ENCODE measurements at regions not wholly inside any gene's neighbourhood (a gene's known extent, or its start where the extent isn't known, plus 50 kb on each side); places are given as distances from the start of the nearest gene placed in this dataset.

DNA sequence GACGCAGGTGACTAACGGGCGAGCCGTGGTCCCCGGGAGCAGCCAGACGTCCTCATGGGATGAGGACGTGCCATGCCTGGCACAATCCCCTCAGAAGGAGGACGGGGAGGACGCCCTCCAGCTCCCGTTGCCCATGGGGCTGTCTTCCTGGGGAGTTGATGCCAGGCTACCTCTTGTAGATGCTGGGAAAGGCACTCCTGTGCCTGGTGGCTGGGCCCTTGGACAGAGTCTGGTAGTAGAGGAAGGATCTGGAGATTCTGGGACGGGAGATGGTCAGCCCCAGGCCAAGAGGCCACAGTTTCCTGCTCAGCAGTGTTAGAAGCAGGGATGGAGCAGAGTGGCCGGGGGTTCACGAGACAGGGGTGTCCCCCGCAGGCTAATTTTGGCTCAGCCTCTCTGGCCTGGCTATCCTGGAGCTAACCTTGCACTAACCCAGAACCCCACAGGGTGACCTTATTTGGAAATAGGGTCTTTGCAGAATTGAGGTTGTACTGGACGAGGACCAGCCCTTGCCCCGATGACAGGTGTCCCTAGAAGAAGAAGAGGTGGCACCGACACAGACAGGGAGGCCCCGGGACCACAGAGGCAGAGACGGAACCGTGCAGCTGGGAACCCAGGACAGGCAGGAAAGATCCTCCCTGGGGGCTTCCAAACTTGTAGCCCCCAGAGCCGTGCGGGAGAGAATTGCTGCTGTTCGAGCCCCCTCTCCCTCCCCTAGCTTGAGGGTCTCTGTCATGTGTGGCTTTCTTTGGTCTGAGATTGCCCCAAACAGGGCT, 50.1 kb upstream of the ADRA2C start:
- in situ Hi-C loops (cut with HindIII; ENCODE audit: low pct_unique_long_range_greater_than_20kb, low sequenced_read_pairs), result no loop called here
- TF ChIP-seq JUND (IDR thresholded peaks at IDR 0.05; ENCODE audit: low read depth), result no peak
- no peak for DNase-seq (ENCODE audit: low read depth in 1 of 2, low spot score in 1 of 2)

DNA sequence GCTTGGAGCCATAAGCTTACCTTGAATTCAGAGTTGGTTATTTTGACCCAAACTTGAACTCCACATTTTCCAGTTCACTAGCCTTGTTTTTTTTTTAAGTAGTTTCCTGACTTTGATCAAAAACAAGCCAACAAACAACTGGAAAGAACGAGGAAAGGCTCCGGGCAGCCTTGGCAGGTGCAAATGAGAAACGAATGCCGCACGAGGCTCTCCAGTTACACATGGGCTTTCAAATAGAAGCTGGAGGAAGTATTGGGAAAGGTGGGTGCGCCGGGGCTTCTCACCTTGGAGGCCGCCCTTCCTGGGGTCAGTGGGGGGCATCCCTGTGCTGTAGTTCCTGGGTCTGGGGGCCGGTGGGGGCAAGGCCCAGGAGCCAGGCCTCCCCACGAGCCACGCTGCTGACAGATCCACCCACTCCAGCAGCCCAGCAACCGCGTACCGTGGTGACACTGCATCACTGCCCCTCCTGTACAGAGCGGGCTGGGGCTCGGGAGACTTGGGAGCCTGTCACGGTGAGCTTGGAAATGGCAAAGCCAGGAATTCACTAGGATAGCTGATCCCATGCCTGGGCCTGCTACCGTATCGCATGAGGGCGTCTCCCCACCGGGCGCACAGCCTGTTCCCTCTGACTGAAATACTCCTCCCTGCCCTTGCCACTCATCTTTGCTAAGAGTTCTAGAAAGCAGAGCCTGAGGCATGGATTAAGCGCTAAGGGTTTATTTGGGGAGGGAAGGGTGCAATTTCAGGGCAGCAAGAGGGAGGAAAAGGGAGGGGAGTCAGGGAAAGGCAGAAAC, 50.9 kb upstream of the ADRA2C start:
- no peak for DNase-seq (ENCODE audit: low read depth in 1 of 2, low spot score in 1 of 2)
- TF ChIP-seq JUND (IDR thresholded peaks at IDR 0.05; ENCODE audit: low read depth), result no peak
- in situ Hi-C loops (cut with HindIII; ENCODE audit: low pct_unique_long_range_greater_than_20kb, low sequenced_read_pairs), result no loop called here

DNA sequence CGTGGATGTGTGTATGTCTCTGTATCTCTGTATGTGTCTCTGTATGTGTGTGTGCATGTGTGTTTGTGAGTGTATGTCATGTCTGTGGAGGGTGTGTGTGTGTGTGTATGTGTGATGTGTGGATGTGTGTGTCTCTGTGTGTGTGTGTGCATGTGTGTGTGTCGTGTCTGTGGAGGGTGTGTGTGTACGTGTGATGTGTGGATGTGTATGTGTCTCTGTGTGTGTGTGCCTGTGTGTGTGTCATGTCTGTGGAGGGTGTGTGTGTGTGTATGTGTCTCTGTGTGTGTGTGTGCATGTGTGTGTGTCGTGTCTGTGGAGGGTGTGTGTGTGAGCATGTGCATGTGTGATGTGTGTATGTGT, 51.6 kb upstream of the ADRA2C start:
- in situ Hi-C loops (cut with HindIII; ENCODE audit: low pct_unique_long_range_greater_than_20kb, low sequenced_read_pairs), result no loop called here
- no peak for DNase-seq (ENCODE audit: low read depth in 1 of 2, low spot score in 1 of 2)
- TF ChIP-seq JUND (IDR thresholded peaks at IDR 0.05; ENCODE audit: low read depth), result no peak

DNA sequence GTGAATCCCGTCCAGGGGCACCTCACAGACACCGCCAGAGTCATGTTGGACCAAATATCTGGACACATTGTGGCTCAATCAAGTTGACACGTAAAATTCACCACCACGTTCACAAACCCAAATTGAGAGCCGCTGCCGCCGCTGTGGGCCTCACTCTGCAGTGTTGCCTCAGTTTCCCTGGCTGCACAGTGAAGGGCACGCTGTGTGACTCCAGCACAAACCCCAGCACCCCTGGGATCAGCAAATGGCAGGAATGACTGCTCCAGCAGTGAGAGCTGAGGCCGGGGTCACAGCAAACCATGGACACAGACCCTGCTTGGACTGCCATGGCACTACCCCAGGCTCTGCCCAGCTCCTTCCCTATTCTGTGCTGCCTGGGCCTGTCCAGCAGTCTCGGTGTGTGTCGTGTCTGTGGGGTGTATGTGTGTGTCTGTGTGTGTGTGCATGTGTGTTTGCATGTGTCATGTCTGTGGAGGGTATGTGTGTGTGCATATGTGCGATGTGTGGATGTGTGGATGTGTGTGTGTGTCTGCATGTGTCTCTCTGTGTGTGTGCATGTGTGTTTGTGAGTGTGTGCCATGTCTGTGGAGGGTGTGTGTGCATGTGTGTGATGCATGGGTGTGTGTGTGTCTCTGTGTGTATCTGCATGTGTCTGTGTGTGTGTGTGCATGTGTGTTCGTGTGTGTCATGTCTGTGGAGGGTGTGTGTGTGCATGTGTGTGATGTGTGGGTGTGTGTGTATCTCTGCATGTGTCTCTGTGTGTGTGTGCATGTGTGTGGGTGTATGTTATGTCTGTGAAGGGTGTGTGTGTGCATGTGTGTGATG, 52.2 kb upstream of the ADRA2C start:
- no peak for TF ChIP-seq JUND (IDR thresholded peaks at IDR 0.05; ENCODE audit: low read depth)
- no peak for DNase-seq (ENCODE audit: low read depth in 1 of 2, low spot score in 1 of 2)
- in situ Hi-C loops (cut with HindIII; ENCODE audit: low pct_unique_long_range_greater_than_20kb, low sequenced_read_pairs), result no loop called here

DNA sequence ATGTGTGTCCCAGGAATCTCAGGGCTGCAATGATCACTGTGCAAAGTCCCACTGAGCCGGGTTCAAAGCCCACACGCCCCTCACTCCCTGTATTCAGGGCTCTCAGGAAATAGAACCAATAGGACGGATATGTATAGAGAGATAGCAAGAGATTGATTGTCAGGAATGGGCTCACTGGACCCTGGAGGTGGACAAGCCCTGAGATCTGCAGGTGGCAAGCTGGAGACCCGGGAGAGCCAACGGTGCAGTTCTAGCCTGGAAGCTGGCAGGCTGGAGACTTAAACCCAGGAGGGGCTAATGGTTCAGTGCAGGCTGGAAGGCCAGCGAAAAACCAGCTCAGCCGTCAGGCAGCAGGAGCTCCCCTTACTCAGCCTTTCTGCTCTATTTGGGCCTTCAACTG, 52.8 kb upstream of the ADRA2C start:
- no peak for TF ChIP-seq JUND (IDR thresholded peaks at IDR 0.05; ENCODE audit: low read depth)
- in situ Hi-C loops (cut with HindIII; ENCODE audit: low pct_unique_long_range_greater_than_20kb, low sequenced_read_pairs), result no loop called here
- no peak for DNase-seq (ENCODE audit: low read depth in 1 of 2, low spot score in 1 of 2)

DNA sequence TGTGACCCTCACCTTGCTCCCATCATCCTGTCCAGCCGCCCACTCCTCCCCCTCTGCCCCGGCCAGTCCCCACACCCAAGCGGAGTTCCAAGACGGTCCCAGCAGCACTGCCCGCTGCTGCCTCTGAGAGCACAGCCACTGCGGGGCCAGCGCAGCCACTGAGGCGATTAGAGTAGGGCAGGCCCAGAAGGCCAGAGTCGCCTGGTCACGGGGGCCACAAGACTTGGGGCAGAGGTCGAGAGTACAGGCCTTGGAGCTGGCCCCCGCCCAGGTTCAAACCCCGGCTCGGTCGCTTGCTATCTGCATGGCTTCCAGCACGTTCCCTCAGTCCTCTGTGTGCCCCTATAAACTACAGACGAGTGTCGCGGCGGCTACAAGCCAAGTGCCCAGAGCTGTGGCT, 53.2 kb upstream of the ADRA2C start:
- TF ChIP-seq JUND (IDR thresholded peaks at IDR 0.05; ENCODE audit: low read depth), result no peak
- in situ Hi-C loops (cut with HindIII; ENCODE audit: low pct_unique_long_range_greater_than_20kb, low sequenced_read_pairs), result no loop called here
- DNase-seq (ENCODE audit: low read depth in 1 of 2, low spot score in 1 of 2), result no peak

DNA sequence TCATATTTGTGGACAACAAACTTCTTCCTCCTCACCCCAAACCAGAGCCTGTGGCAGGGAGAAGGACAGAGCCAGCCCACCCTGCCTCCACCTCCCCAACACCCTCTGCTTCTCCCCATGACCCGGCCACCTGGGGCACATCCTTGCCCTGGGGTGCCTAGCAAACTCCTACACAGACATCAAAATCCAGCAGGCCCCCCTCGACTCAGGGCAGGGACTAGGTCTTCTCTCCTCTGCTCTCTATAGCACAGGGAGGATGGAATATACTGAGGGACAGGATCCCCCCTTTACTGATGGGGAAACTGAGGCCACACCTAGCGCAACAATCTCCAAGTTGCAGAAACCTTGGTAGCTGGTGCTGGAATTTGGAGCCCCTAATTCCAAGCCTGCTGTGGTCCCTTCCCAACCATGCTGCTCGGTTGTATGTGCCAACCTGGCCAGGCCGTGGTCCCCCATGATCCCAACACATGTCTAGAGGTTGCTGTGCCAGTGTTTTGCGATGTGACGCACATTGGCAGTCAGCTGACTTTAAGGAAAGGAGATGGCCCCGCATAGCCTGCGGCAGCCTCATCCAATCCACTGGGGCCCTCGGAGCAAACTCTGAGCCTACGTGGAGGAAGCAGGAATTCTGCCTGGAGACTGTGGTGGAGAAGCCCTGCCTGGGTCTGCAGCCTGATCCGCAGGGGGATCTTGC, 53.9 kb upstream of the ADRA2C start:
- no peak for TF ChIP-seq JUND (IDR thresholded peaks at IDR 0.05; ENCODE audit: low read depth)
- in situ Hi-C loops (cut with HindIII; ENCODE audit: low pct_unique_long_range_greater_than_20kb, low sequenced_read_pairs), result no loop called here
- DNase-seq (ENCODE audit: low read depth in 1 of 2, low spot score in 1 of 2), result no peak

DNA sequence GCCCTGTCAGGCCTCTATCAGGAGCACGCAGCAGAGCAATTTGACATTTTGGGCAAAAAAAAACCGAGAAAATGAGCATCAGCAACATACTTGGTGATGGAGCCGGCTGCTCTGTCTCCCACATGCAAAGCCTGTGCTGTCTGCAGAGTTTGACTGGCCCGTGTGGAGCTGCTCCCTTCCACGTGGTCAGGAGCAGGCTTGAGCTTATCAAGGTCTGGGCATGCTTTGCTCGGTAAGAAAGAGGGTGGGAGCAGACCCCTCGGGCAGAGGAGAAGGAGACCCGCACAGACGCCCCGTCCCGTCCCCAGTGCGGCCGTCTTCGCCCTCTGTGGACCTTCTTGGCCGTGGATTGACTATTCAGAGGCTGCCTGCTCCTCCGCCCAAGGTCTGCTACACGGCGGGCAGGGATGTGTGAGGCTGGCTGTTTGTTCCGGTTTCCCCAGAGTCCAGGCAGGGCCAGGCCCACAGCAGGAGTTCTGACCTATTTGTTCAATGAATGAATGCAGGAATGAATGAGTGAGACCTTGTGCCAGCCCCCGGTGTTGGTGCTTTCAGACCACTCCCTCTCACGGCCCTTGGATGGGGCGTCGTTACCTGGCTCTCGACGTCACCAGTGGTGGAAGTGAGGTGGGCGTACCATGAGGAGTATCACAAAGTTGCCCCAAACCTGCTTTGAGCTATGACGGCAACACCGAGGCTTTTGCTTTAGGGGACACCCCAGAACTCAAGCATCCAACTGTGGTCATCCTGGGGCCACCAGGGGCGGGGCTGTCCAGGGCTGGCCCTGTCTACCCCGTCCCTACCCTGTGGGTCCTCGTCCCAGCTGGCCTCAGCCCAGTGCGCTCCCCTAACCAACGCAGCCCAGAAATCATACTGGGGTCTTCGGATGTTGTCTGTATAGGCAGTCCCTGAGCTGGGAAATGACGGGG, 54.7 kb upstream of the ADRA2C start:
- DNase-seq (ENCODE audit: low read depth in 1 of 2, low spot score in 1 of 2), result no peak
- no peak for TF ChIP-seq JUND (IDR thresholded peaks at IDR 0.05; ENCODE audit: low read depth)
- in situ Hi-C loops (cut with HindIII; ENCODE audit: low pct_unique_long_range_greater_than_20kb, low sequenced_read_pairs), result no loop called here

DNA sequence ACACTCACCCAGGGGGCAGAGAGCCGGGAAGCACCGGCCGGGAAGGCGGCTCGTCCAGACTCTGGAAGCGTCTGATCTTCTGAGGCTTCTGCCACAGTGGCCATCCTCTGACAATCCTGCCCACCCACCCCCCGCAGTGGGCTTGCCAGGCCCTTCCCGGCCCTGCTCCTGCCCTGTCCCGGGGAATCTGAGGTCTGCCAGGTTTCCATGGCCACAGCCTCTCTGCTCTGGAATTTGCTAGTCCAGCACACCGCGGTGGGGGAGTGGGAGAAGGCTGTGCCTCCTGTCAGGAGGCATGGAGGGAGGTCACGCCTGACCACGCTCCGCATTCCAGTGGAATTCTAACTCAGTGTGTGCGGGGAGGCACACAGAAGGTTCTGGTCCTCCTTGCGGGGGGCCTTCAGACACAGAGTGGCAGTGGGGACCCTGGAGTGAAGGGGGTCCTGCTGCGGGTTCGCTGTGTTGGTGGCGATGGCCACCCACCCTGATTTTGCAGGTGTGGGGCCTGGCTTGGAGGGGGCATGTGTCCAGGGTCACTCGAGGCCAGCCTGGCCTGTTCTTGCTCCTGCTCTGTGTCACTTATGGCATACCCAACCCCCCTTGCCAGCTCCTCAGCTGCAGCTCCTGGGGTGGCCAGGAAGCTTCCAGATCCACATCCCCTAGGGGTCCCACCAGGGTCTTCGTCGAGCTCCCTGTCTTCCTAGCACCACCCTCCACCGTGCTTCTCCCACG, 55.6 kb upstream of the ADRA2C start:
- no peak for DNase-seq (ENCODE audit: low read depth in 1 of 2, low spot score in 1 of 2)
- in situ Hi-C loops (cut with HindIII; ENCODE audit: low pct_unique_long_range_greater_than_20kb, low sequenced_read_pairs), result no loop called here
- TF ChIP-seq JUND (IDR thresholded peaks at IDR 0.05; ENCODE audit: low read depth), result no peak

DNA sequence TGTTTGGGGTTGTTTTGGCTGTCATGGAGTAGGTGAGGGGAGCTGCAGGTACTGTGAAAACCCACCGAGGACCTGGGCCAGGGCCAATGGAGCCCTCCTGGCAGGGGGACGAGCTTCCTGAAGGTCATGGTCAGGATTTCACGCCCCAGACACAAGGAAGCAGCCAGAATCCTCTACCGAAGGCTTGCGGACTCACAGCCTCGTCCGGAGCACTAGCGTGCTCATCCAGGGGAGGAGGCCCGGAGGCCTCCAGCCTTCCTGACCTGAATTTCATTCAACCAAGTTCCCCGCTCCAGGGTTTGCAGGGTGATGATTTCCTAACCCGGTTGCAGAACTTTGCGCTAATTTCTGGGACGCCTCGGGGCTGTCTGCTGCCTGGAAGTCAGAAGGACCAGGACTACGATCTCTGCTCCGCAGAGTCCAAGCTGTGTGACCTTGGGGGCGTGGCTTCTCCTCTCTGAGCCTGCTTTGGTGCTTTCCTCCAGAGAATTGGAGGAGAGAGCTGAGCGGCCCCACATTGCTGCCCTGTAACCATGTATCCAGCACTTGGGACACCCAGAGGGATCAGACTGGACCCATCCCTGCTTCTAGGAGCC, 56.2 kb upstream of the ADRA2C start:
- in situ Hi-C loops (cut with HindIII; ENCODE audit: low pct_unique_long_range_greater_than_20kb, low sequenced_read_pairs), result no loop called here
- TF ChIP-seq JUND (IDR thresholded peaks at IDR 0.05; ENCODE audit: low read depth), result no peak
- no peak for DNase-seq (ENCODE audit: low read depth in 1 of 2, low spot score in 1 of 2)
